GM23248 (cell line): ENCODE measurements at regions not wholly inside any gene's neighbourhood (a gene's known extent, or its start where the extent isn't known, plus 50 kb on each side); places are given as distances from the start of the nearest gene placed in this dataset.

Experiments used
- EZH2 ChIP-seq: fragments of 200-600 bp; sonication (generic); IDR thresholded peaks from 2 replicates; pipeline ENCODE4 v1.6.1; 2018; ENCODE audit warnings: antibody characterized with exemption, mild to moderate bottlenecking; ENCODE audit not compliant: insufficient read depth, poor library complexity, severe bottlenecking
- EZH2phosphoT487 ChIP-seq: fragments of 200-600 bp; sonication (generic); IDR thresholded peaks from 2 replicates; pipeline ENCODE4 v1.6.1; 2018; ENCODE audit warnings: antibody characterized with exemption, moderate library complexity, mild to moderate bottlenecking, low read depth; ENCODE audit not compliant: insufficient read depth

DNA sequence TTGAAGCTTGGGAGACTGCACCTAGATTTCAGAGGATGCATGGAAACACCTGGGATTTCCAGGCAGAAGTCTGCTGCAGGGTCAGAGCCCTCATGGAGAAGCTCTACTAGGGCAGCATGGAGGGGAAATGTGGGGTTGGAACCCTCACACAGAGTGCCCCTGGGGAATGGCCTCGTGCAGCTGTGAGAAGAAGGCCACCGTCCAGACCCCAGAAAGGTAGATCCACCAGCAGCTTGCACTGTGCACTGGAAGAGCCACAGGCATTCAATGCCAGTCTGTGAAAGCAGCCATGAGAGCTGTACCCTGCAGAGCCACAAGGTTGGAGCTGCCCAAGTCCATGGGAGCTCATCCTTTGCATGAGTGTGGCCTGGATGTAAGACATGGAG is 285.3 kb upstream of the FAM174A start:
- TF ChIP-seq EZH2 (no peak), EZH2phosphoT487 (no peak)
